Lower leg skin (tissue), 3 donors: ENCODE measurements at regions not wholly inside any gene's neighbourhood (a gene's known extent, or its start where the extent isn't known, plus 50 kb on each side); places are given as distances from the start of the nearest gene placed in this dataset.

ENCODE experiments used
- CTCF ChIP-seq, 3 donors: fragments of 450-650 bp; IDR thresholded peaks; one replicate each; pipeline ENCODE4 v1.5.1; 2016; ENCODE audit warnings: antibody characterized with exemption in 3 of 3, mild to moderate bottlenecking in 3 of 3, moderate library complexity in 2 of 3
- POLR2A ChIP-seq, 2 donors: fragments of 450-650 bp; IDR thresholded peaks; one replicate each; pipeline ENCODE4 v1.6.1; 2016 to 2017; ENCODE audit warnings: antibody characterized with exemption in 2 of 2, mild to moderate bottlenecking in 1 of 2, moderate library complexity in 1 of 2

DNA sequence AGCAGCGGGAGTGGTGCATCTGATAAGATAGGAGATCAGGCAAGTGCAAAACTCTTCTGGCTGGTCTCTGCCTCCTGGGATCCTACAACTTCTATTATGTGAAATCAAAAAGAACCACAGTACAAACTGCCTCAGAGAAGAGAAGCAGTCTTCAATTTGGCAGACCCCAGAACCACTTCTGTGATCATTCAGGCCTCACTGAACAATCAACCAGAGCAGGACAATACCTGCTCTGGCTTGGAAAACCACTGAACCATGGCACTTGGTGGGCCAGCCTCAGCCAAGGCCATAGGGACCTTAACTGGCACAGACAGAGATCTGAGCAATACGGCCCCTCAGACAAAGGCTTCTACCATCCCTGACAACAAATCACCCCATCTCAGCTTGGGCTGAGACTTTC, 103.0 kb downstream of the NDUFA12 start:
- TF ChIP-seq CTCF (IDR thresholded peaks at IDR 0.05) (no peak), POLR2A (IDR thresholded peaks at IDR 0.05) (no peak)
